Right ventricle myocardium superior (tissue), 1 donor: ENCODE measurements at regions not wholly inside any gene's neighbourhood (a gene's known extent, or its start where the extent isn't known, plus 50 kb on each side); places are given as distances from the start of the nearest gene placed in this dataset.

ENCODE experiments used
- ATAC-seq: fragments of 200-7000 bp; cut with Tn5 transposase; one replicate; pipeline ENCODE4 v1.9.1; 2020; ENCODE audit warnings: mild to moderate bottlenecking; ENCODE audit not compliant: poor library complexity
- DNase-seq: peaks from one replicate; pipeline ENCODE4 v3.0.0-alpha.2; 2020
- intact Hi-C: fragments of 100-400 bp; cut with DNase I; formaldehyde crosslinking; loops from one replicate; pipeline ENCODE4 v1.11.2; 2022
- donor health status: DM: no; HTN: yes; CAD: no; lungs with severe emphysema.

DNA sequence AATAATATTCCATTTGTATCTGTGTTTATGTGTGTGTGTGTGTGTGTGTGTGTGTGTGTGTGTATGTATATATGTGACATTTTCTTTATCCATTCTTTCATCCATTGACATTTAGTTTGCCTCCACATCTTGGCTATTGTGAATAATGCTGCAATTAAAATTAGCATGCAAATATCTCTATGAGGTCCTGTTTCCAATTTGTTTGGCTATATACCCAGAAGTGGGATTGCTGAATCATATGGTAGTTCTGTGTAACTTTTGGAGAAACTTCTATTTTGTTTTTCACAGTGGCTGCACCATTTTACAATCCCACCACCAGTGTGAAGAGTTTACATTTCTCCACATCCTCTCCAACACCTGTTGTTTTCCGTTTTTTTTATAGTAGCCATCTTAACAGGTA lies 53.1 kb downstream of the CH25H start:
- intact Hi-C loops = no loop called here
- no peak for ATAC-seq
- no peak for DNase-seq

DNA sequence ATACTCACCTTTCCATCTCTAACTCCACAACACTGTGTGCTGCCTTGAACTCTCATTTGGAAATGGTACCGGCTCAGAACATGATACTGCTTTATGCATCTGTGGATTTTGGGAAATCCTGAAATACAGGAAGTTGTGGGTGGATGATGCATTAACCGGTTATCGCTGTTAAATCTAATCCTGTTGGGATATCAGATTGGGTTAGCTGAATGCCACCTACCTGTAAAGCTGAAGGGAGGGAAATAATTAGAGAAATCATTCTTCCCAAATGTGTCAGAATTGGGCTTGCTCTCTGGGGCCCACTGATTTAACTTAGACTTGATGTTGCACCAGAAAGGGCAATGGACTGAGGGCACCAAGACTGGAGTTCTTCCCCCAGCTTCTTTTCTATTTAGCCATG lies 54.0 kb downstream of the CH25H start:
- intact Hi-C loops = no loop called here
- ATAC-seq = no peak

DNA sequence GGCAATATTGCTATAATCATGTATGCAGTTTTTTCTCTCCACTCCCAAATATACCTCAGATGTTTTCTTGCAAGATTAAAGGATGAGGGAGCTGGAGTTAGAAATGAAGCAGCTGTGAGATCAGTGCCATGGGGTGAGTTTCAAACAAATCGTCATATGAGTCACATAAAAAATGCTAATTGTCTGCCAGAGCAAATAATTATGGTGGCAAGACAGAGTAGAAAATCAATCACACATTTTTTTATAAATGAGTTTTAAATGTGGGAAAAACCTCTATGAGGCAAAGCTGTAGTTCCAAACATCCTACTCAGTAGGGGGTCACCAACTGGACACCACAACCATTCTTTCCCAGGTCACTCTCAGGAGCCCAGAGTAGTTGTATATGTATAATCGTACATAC lies 55.3 kb downstream of the CH25H start:
- ATAC-seq = no peak
- no peak for DNase-seq
- intact Hi-C loops = no loop called here

More for the DNA sequence above, 54.0 kb downstream of the CH25H start:
- no peak for DNase-seq

DNA sequence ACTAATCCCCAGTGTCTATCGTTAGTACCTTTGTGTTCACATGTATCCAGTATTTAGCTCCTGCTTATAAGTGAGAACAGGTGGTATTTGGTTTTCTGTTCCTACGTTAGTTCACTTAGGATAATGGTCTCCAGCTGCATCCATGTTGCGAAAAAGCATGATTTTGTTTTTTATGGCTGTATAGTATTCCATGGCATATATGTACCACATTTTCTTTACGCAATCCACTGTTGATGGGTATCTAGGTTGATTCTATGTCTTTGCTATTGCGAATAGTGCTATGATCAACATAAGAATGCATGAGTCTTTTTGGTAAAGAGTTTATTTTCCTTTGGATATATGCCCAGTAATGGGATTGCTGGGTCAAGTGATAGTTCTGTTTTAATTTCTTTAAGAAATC lies 59.1 kb downstream of the CH25H start:
- no peak for DNase-seq
- no peak for ATAC-seq
- intact Hi-C loops = no loop called here

DNA sequence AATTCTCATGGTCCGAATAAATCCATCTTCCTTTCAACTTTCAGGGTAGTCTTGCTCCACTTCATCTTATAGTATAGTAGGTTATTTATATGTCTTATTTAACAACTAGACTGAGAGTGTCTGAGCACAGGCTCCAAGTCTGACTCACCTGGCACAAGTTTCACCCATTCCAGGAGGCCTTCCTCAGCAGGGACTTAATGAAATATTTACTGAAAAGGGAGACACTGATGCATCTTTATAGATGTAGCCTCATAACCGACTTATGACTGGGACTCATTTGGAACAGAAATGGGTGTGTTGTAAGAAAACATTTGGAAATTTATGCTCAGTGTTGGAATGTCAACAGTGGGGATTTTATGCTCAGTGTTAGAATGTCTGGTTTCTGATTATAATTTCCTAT lies 59.9 kb downstream of the CH25H start:
- no peak for DNase-seq
- intact Hi-C loops = no loop called here
- ATAC-seq = no peak

DNA sequence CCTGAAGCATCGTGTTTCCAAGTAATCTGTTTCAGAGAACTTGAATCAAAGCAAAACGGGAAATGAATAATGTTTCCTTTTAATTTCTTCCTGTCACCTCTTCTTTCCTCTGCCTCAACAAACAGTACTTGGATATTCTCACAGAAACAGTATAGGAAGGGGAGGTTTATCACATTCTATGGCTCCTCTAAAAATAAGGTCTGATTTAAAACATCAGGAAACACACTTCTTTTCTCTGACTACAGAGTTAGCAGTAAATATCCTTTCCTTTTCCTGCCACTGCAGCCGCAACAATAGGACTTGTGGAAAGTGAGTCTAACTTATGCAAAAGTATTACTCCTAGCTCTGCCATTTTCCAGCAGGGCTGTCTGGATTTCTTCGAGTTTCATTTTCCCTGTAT lies 62.3 kb downstream of the CH25H start:
- no peak for DNase-seq
- ATAC-seq = no peak
- intact Hi-C loops = no loop called here

DNA sequence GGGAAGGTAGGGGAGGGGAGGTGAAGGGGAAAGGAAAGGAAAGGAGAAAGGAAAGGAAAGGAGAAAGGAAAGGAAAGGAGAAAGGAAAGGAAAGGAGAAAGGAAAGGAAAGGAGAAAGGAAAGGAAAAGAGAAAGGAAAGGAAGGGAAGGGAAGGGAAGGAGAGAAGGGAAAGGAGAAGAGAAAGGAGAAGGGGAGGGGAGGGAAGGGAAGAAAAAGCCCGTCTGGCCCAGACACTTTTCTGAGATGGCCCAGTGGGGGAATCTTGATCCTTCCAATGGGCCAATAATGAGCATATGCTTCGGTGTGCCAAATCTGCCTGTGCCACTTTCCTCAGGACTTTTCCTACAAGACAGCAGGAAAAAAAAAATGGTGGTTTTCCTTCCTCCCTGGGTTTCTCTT lies 64.5 kb downstream of the CH25H start:
- DNase-seq (no peak), ATAC-seq (no peak)

DNA sequence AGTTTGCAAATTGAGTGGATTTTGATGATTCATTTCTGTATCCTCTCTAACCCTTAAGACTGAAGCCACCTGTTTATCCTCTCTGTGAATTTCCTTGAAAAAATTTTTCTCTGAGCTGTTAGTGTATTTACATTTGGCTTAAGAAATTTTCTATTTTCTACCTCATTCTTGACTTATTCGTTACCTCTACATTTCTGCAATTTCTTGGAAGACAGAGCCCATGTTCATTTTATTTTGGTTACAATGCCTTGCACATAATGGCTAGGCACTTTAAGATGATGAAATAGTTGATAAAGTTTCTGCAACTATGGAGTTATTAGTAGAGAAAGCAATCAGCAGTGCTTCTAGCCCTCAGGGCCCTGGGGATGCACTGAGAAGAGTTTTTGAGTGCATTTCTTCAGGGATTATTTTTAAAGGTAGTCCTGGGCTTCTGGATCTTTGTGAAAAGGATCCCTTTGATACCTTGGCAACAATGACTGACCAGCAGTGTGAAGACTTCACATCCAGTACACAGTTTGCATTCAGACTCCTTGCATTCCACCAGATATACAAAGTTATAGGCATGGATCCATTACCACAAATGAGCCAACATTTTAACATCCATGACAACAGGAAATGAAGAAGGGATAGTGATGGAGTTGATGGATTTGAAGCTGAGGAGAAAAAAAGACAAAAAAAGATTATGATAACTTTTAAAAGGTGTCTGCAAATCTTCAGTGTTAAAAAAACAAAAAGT lies 68.2 kb downstream of the CH25H start:
- intact Hi-C loops = no loop called here
- DNase-seq (no peak), ATAC-seq (no peak)

More for the DNA sequence above, 64.5 kb downstream of the CH25H start:
- intact Hi-C loops = no loop called here

DNA sequence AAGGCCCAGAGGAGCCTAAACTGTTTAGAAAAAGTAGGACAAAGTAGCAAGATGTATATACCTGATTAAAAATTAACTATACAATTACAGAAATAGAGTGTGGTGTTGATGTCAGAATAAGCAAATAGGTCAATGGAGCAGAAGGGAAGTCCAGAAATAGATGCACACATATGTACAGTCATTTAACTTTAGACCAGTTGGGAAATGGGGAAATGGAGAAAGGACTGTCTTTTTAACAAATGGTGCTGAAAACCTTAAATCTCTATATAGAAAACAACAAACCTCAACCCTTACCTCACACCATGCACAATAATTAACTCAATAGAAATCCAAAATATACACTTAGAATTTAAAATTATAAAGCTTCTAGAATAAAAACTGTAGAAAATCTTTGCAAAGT lies 72.2 kb downstream of the CH25H start:
- DNase-seq (no peak), ATAC-seq (no peak)
- intact Hi-C loops = no loop called here

DNA sequence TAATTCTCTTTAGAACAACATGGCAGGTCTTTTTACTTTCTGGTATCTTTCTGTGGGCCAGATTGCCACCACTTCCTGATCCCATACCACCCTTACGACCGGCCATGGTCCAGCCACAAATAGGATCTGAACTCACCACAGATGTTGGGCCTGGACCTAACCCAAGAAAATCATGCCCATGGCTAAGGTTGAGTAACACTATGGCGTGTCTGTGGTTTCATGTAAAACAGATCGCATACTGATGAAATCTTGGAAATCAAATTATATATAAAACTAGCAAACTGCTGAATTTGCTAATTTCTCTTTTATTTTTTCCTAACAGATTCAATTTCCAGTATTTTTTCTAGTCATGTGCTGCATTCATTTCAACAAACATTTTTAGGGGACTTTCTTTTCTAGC lies 77.2 kb downstream of the CH25H start:
- intact Hi-C loops = no loop called here
- DNase-seq (peak; percentile 39), ATAC-seq (no peak)

DNA sequence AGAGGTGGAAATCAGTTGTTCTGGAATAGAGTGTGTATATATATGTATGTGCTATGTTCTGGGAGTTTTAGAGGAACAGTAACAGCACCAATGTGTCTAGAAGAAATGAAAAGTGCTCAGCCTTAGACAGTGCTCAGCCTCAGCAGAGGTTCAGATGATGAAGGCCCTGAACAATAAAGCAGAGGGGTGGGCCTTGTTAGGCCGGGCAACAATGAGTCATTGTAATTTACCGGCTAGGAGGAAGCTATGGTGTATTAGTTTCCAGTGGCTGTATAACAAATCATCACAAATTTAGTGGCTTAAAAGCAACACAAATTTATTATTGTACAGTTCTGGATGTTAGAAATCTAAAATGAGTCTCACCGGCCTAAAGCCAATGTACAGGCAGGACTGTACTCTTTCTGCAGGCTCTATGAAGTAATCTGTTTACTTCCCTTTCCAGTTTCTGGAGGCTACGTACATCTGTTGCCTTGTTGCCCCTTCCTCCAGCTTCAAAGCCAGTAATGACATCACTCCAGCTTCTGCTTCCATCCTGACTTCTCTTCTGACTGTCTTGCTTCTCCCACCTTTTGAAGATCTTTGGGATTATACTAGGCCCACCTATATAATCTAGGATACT lies 84.6 kb downstream of the CH25H start:
- intact Hi-C loops = no loop called here
- peak; percentile 74 for ATAC-seq
- no peak for DNase-seq

DNA sequence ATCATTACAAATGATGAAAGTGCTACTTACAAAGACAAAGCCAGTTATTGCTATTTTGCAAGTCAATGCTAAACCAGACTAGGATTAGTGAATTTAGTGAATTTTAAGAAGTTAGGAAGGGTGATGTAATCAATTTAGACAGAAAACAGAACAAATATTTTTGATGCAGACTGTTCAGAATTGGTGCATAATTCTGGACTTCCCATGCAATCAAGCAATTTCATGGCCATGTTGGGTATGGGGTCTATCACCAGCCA lies 85.4 kb downstream of the CH25H start:
- DNase-seq (no peak), ATAC-seq (no peak)
- intact Hi-C loops = no loop called here

DNA sequence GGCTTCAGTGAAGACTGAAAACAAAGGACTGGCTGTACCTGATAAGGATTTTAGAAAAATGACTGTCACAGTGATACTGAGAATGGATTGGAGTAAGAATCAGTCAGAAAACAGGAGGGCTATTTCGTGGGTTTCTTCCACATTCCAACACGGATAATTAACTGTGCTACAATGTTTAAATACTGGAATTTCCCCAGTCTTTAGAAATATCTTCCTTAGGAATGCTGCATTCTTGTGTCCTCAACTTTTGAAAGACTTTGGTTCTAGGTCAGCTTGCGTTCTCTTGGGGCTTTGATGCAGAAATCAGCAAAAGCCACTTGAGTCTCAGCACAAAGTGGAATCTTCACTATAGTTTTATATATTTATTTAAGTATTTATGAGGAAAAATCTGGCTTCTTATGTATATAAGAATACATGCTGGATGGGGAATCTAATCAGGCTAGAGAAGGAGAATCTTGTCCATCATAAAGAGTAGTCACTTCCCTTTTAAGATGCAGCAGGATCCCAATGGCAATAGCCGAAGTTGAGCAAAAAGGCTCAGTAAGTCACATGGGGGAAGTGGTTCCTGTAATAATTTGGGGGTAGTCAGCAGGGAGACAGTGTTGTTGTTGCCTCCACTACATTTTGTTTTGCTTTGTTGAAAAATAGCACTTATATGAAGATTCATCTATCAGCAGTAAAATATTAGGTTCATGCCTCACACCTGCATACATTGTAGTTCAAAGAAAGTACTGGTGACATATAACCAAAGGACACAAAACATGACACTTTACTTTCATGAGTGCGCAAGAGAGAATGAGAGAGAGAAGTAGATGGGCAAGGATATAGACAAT lies 86.0 kb downstream of the CH25H start:
- no peak for ATAC-seq
- intact Hi-C loops = no loop called here
- DNase-seq = no peak

DNA sequence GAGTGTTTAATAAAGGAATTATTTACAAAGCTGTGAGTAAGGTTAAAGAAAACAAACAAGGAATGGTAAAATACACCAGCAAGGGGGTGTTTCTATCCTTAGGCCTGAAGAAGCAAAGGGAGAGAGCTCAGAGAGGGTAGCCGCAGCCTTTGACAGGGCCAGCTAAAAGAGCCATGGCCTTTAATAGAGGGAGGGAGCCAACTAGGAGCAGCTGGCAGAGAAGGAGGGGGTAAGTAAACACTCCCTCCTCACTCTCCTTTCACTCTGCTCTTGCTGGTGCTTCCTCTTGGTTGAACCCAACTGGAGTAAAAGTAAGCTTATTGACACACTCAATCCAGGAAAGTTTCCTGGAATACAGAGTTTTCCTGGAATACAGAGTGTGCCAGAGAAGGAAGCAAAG lies 87.5 kb downstream of the CH25H start:
- ATAC-seq = no peak
- intact Hi-C loops = no loop called here
- DNase-seq = no peak

DNA sequence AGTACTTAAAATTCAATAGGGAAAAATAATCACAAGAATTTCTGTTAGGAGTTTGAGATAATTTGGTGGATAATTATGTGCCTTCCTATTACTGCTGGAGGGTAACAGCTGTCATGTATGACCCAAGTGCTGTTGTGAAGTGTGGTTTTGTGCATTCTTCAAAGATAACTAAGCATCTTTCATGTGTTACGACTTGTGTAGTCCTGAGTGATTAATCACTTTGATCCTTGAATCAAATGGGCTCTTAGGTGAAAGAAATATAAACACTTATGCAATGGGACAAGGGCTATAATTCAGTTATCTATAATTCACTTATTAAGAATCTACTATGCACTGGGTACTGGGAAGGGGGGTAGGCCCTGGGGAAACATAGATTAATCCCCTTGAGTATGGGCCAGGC lies 89.0 kb downstream of the CH25H start:
- DNase-seq (no peak), ATAC-seq (no peak)
- intact Hi-C loops = no loop called here

DNA sequence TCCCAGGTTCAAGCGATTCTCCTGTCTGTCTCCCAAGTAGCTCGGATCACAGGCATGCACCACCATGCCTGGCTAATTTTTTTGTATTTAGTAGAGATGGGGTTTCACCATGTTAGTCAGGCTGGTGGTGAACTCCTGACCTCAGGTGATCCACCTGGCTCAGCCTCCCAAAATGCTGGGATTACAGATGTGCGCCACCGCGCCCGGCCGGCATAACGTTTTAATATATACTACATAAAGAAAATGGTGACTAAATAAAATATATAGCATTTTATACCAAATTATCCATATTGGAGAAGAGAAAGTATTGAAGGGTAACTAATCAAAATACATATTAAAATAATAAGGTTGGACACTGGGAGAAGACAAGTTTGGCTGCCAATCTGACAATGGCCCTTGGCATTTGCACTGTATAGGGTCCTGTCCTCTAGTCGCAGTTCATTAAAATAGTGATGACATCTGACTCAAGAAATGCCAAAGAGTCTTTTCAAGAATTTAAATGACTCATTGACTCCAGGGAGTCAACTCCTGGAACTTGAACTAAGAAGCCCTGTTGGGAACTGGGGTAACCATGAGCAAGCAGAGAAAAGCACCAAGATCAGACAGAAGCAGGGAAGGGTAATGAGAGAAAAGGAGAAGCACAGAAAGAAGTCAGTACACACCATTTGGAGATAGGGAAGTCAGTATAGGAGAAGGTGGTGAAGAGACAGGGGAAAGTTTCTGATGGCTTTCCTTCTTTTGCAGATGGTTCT lies 91.1 kb downstream of the CH25H start:
- DNase-seq (no peak), ATAC-seq (peak; percentile 29)
- intact Hi-C loops = no loop called here

DNA sequence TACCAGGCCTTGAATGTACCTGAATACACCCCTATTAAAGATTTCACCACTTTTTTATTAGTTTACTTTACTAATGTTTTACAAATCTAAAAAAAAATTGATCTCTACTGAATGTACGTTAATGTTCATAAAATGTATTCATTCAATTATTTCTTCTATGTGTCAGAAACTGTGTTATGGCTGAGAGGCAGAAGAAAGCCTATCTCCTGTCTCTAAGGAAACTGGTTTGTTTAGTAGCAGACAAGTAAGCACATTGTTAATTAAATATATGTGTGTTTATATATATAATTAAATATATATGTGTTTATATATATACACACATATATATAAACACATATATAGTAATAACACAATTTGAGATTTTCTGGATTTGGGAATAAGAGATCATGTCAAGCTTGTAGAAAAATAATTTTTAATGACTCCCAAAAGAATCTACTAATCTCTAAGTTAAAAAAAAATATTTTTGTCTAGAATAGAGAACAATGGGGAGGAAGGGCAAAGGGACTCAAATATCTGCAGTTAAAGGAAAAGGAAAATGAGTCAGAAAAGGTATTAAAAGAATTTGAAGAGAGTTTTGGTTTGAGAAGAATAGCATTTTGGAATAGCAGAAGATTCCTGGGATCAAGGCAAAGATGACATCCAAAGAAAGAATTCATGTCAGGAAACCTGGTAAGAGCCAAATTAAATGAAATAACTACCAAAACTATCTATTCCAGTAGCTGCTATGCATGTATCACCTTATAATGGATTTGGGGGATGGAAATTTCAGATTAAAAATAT lies 92.1 kb downstream of the CH25H start:
- ATAC-seq (no peak), DNase-seq (no peak)
- intact Hi-C loops = no loop called here

DNA sequence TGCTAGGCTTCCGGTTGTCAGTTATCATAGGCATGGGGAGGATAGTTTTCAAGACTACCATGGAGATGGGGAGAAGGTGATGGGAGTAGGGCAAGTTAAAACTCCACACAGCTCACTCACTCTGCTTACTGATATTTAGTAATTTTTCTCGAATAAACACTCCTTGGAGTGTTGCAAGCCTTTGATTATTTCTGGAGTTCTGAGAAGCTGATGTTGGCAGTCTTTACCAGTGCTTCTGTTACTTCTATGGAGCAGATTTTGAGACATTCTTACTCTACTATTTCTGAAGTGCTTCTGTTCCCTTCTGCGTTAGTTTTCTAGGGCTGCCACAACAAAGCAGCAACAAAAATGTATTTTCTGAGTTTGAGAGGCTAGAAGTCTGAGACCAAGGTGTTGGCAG lies 104.4 kb downstream of the CH25H start:
- ATAC-seq (no peak), DNase-seq (no peak)
- intact Hi-C loops = no loop called here

DNA sequence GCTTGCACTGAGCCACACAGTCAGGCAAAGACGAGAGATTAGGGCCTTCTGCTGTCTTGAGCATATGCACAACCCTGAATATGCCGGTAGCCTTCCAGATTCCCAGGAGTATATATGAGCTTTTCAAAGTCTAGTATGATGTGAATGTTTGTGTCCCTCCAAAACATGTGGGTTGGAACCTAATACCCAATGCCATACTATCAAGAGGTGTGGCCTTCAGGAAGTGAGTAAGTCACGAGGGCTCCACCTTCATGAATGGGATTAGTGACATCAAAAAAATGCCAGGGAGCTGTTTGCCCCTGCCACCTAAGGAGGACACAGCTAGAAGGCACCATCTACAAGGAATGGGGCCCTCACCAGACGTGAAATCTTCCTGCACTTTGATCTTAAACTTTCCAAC lies 105.2 kb downstream of the CH25H start:
- no peak for DNase-seq
- ATAC-seq = no peak
- intact Hi-C loops = no loop called here
